Left ventricle myocardium inferior (tissue), 1 donor: ENCODE measurements at regions not wholly inside any gene's neighbourhood (a gene's known extent, or its start where the extent isn't known, plus 50 kb on each side); places are given as distances from the start of the nearest gene placed in this dataset.

Source experiments
- DNase-seq: peaks from one replicate; pipeline ENCODE4 v3.0.0-alpha.2; 2020
- H3K27ac ChIP-seq: fragments of 200-600 bp; replicated peaks from 2 replicates; pipeline ENCODE4 v1.8.0; 2021
- H3K27me3 ChIP-seq: fragments of 200-600 bp; 2 replicates; pipeline ENCODE4 v1.8.0; 2021; ENCODE audit warnings: low read depth
- H3K36me3 ChIP-seq: fragments of 200-600 bp; 2 replicates; pipeline ENCODE4 v1.8.0; 2021
- H3K4me1 ChIP-seq: fragments of 200-600 bp; 2 replicates; pipeline ENCODE4 v1.8.0; 2021
- H3K4me3 ChIP-seq: fragments of 200-600 bp; 2 replicates; pipeline ENCODE4 v1.8.0; 2021; ENCODE audit warnings: mild to moderate bottlenecking, moderate library complexity
- H3K9me3 ChIP-seq: fragments of 200-600 bp; replicated peaks from 2 replicates; pipeline ENCODE4 v1.8.0; 2021
- intact Hi-C: fragments of 100-400 bp; cut with micrococcal nuclease; formaldehyde crosslinking; loops from one replicate; pipeline ENCODE4 v1.11.0; 2022
- TF ChIP-seq, protein P1 (sequence below): fragments of 200-600 bp; IDR thresholded peaks from 2 replicates; pipeline ENCODE4 v1.8.0; 2021; ENCODE audit warnings: antibody characterized with exemption, mild to moderate bottlenecking, borderline replicate concordance
- donor health status: DM: no; HTN: yes; CAD: no; lungs with severe emphysema.

DNA sequence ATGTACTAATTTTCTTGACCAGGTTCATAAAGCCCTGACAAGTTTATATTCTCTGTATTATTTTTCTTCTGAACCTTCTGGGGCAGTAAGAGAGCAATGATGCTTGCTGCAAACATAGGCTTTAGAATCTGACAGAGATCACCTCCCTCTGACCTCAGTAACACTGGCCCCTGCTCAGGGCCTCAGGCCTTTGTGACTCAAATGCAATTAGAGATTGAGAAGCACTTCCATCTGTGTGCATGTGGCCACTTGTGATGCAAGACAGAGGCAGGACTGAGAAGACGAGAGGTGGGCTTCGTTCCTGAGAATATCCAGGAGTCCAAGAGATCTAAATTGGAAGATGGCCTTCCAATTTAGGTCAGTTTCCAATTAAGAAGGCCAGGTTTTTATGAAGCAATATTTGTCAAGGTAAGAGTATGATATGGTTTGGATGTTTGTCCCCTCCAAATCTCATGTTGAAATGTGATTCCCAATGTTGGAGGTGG lies 82.8 kb upstream of the VEGFC start:
- DNase-seq = no peak
- Histone ChIP-seq H3K27me3 (no peaks in the 10 kb centered on the region), H3K4me1 (no peaks in the 10 kb centered on the region), H3K4me3 (no peak overlapping the region), H3K27ac (no peak overlapping the region), H3K9me3 (peaks cover 9% of the 10 kb centered on the region), H3K36me3 (no peaks in the 10 kb centered on the region)
- TF ChIP-seq, protein P1, sequence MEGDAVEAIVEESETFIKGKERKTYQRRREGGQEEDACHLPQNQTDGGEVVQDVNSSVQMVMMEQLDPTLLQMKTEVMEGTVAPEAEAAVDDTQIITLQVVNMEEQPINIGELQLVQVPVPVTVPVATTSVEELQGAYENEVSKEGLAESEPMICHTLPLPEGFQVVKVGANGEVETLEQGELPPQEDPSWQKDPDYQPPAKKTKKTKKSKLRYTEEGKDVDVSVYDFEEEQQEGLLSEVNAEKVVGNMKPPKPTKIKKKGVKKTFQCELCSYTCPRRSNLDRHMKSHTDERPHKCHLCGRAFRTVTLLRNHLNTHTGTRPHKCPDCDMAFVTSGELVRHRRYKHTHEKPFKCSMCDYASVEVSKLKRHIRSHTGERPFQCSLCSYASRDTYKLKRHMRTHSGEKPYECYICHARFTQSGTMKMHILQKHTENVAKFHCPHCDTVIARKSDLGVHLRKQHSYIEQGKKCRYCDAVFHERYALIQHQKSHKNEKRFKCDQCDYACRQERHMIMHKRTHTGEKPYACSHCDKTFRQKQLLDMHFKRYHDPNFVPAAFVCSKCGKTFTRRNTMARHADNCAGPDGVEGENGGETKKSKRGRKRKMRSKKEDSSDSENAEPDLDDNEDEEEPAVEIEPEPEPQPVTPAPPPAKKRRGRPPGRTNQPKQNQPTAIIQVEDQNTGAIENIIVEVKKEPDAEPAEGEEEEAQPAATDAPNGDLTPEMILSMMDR = no peak
- intact Hi-C loops = no loop called here

DNA sequence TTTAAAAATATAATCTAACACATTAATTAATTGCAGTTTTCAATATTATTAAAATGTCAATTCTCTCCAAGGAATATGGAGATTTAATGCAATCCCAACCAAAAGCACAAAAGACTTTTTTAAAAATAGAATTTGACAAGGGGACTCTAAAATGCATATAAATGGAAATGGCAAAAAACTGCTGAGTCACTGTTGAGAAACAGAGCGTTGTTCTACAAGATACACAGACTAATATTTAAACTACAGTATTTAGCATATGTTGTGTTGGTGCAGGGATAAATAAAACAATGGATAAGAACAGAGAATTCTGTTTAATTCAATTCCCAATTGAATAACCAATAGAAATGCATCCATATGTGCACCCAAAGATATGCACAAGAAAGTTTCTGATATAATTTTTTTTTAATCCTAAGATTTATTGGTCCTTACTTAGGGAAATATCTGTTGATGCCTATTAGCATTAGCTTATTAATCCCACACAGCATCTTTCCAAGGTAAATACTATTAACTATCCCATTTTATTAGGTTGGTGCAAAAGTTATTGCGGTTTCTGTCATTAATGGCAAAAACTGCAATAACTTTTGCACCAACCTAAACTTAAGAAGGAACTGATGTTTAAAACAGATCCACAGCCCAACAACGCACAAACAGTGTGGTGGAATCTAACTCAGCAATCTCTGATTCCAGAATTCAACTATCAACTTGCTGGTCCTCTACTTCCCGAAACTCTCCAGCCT lies 86.8 kb upstream of the VEGFC start:
- Histone ChIP-seq H3K9me3 (no peaks in the 10 kb centered on the region), H3K27me3 (no peaks in the 10 kb centered on the region), H3K36me3 (no peaks in the 10 kb centered on the region), H3K4me1 (no peaks in the 10 kb centered on the region), H3K27ac (no peak overlapping the region), H3K4me3 (no peak overlapping the region)
- DNase-seq = no peak
- TF ChIP-seq, protein P1 = no peak
- intact Hi-C loops = no loop called here

DNA sequence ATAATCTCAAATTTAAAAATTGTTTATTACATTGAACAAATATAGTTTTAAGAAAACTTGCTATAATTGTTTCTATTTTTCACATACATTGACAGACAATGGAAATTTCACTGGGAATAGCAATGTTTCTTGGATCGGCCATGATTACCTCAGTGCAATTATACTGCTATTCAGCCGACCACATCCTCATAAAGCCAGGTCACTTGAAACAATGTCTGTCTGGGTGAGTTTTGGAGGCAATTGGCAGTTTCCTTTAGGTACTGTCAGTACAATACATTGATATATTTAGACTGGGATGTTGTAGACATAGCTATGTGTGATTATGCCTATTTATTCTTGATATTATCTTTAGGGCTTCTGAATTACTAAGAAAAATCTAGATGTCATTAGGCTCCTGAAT lies 89.5 kb upstream of the VEGFC start:
- H3K27me3 ChIP-seq = no peaks in the 10 kb centered on the region
- intact Hi-C loops = no loop called here
- no peak overlapping the region for H3K4me3 ChIP-seq
- no peak overlapping the region for H3K27ac ChIP-seq
- TF ChIP-seq, protein P1 = no peak
- H3K36me3 ChIP-seq = no peaks in the 10 kb centered on the region
- H3K4me1 ChIP-seq = no peaks in the 10 kb centered on the region
- no peak for DNase-seq
- H3K9me3 ChIP-seq = no peaks in the 10 kb centered on the region

DNA sequence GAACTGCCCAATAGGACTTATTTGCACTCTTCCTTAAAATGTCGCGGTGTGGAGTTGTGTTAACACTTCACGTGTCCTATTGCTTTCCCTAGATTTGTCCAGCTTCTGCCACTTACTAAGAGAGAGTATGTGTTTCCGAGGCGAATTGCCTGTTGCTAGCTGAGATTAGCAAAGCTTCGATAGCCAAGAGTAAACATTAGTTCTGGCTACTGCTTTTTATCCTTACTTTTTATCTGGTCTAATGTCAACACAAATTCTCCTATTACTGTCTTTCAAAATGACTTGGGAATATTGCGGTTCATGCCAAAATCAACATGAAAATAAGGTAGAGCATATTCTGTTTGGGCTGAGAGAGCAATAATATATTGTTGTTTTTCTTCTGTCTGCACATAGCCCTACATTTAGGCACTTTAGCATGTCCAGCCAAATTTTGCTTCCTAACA lies 90.4 kb upstream of the VEGFC start:
- TF ChIP-seq, protein P1 = no peak
- H3K4me3 ChIP-seq = no peak overlapping the region
- no peak for DNase-seq
- H3K27me3 ChIP-seq = no peaks in the 10 kb centered on the region
- H3K4me1 ChIP-seq = no peaks in the 10 kb centered on the region
- intact Hi-C loops = no loop called here
- no peaks in the 10 kb centered on the region for H3K36me3 ChIP-seq
- H3K9me3 ChIP-seq = no peaks in the 10 kb centered on the region
- no peak overlapping the region for H3K27ac ChIP-seq

DNA sequence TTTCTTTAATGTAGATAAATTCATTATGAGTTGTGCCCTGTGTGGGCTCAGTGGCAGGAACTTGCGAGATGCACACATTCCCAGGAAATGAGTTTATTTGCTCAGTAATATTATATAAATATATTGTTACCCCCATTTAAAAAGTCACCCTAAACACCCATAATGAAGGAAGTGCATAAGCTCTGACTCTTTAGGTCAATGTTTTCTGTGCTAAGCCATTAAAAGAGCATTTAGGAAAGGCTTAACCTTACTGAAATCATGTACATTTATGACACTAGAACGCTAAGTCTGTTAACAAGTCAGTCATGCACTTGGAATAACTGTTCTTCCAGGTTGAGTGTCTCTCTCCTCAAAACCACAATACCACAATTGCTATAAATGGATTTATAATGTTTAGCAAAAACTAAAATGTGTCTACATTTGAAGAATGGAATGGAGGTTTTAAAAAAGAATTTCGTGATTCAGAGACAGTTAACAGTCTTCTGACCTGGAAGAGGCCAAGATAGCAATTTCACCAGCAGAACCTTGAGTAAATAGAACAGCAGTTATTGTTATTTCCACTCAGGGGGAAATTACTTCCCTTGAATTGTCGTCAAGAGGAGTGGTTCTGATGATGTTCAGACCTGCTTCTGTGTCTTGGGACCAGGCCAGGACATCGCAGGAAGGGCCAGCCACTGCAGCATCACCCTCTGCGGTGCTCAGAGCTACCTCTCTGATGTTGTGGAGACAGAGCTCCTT lies 91.1 kb upstream of the VEGFC start:
- Histone ChIP-seq H3K4me1 (no peaks in the 10 kb centered on the region), H3K27me3 (no peaks in the 10 kb centered on the region), H3K27ac (no peak overlapping the region), H3K4me3 (no peak overlapping the region), H3K36me3 (no peaks in the 10 kb centered on the region), H3K9me3 (no peaks in the 10 kb centered on the region)
- DNase-seq = no peak
- TF ChIP-seq, protein P1 = no peak
- intact Hi-C loops = no loop called here
